GM12892 (cell line): ENCODE measurements at regions not wholly inside any gene's neighbourhood (a gene's known extent, or its start where the extent isn't known, plus 50 kb on each side); places are given as distances from the start of the nearest gene placed in this dataset.

Source experiments
- POLR2A ChIP-seq: IDR thresholded peaks from 2 replicates; pipeline ENCODE4 v1.6.1; 2011; ENCODE audit warnings: low read depth, low read length, control low read depth
- POLR2AphosphoS5 ChIP-seq: IDR thresholded peaks from 2 replicates; pipeline ENCODE4 v1.6.1; 2011; ENCODE audit warnings: low read depth, low read length, control low read depth

DNA sequence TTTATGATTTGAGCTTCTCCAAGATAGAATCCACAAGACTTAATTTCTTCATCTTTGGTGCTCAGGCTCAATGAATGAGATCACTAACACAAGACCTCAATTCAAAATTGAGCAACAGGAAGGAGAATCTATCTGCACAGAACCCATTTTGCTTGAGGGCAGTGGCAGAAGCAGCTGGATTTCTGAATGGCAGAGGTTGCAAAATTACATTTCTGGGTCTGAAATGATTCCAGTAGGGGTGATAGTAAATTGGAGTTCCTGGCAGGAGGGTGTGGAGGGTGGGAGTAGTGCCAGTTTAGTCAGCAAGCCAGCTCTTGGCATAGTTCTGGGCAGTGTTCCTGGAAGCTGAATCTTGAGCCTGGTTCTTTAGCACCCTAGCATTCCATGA lies 281.1 kb downstream of the SLC7A11 start:
- no peak for TF ChIP-seq POLR2A
- no peak for TF ChIP-seq POLR2AphosphoS5
